RWPE2 (cell line): ENCODE measurements at regions not wholly inside any gene's neighbourhood (a gene's known extent, or its start where the extent isn't known, plus 50 kb on each side); places are given as distances from the start of the nearest gene placed in this dataset.
"Not testable (repeated sequence)": the region's sequence is repeated elsewhere in the genome, so short reads cannot be mapped to it uniquely, and the experiment has no call there.

Experiments used
- ATAC-seq: fragments of 200-7000 bp; cut with Tn5 transposase; 3 replicates; pipeline ENCODE4 v1.9.1; 2021; ENCODE audit warnings: low read depth
- DNase-seq: peaks from one replicate; pipeline ENCODE4 v3.0.0-alpha.2; 2020; ENCODE audit warnings: low spot score
- H3K27ac ChIP-seq: fragments of 450-650 bp; 2 replicates; pipeline ENCODE4 v1.5.1; 2017; ENCODE audit warnings: mild to moderate bottlenecking; ENCODE audit not compliant: poor library complexity, severe bottlenecking
- H3K27me3 ChIP-seq: fragments of 250-450 bp; sonication (Bioruptor Pico); 2 replicates; pipeline ENCODE4 v1.5.1; 2021; ENCODE audit warnings: mild to moderate bottlenecking, moderate library complexity; ENCODE audit not compliant: insufficient read depth, poor library complexity, severe bottlenecking
- H3K36me3 ChIP-seq: fragments of 250-450 bp; sonication (Bioruptor Pico); 2 replicates; pipeline ENCODE4 v1.5.1; 2020; ENCODE audit warnings: low read depth, mild to moderate bottlenecking, moderate library complexity
- H3K4me1 ChIP-seq: fragments of 250-450 bp; sonication (Bioruptor Pico); 2 replicates; pipeline ENCODE4 v1.5.1; 2021; ENCODE audit warnings: mild to moderate bottlenecking, moderate library complexity; ENCODE audit not compliant: insufficient read depth, poor library complexity, severe bottlenecking
- H3K4me3 ChIP-seq: fragments of 250-450 bp; sonication (Bioruptor Pico); 2 replicates; pipeline ENCODE4 v1.5.1; 2021; ENCODE audit warnings: mild to moderate bottlenecking, moderate library complexity; ENCODE audit not compliant: severe bottlenecking
- H3K9me3 ChIP-seq: fragments of 250-450 bp; sonication (Bioruptor Pico); 2 replicates; pipeline ENCODE4 v1.5.1; 2021; ENCODE audit warnings: mild to moderate bottlenecking, moderate library complexity; ENCODE audit not compliant: severe bottlenecking
- TF ChIP-seq, protein P1 (sequence below): fragments of 450-650 bp; IDR thresholded peaks from one replicate; pipeline ENCODE4 v1.5.1; 2017; ENCODE audit warnings: mild to moderate bottlenecking, moderate library complexity; ENCODE audit not compliant: poor library complexity, severe bottlenecking

DNA sequence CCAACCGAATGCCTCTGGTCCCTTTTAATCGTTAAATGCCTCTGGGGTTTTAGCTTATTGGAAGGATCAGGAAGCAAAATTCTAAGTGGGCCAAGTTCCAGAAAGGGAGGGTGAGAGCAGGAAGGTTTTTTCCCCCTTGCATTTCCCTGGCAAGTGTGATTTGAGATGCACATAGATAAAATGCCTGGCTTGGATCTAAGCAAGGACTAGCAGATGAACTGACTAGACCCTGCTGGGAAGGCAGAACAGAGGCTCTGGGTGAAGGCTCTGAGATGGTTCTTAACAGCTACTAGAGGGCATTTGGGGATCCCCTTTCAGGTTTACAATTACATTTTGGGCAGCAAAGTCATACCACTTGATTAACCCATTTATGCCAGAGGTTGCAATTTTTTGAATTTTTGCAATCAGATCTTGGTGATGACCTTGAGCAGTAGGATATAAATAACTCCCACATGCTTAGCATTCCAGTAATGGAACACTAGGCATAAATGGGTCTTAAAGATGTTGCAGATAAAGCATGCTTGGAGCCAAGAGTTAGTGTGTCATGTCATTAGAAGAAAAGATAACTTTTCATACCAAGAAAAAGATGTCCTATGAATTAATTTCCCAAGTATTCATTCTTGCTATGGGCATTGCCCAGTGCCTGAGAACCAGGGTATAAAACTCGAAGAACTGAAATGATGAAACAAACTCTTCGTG is 205.9 kb downstream of the SEC23IP start:
- TF ChIP-seq, protein P1, sequence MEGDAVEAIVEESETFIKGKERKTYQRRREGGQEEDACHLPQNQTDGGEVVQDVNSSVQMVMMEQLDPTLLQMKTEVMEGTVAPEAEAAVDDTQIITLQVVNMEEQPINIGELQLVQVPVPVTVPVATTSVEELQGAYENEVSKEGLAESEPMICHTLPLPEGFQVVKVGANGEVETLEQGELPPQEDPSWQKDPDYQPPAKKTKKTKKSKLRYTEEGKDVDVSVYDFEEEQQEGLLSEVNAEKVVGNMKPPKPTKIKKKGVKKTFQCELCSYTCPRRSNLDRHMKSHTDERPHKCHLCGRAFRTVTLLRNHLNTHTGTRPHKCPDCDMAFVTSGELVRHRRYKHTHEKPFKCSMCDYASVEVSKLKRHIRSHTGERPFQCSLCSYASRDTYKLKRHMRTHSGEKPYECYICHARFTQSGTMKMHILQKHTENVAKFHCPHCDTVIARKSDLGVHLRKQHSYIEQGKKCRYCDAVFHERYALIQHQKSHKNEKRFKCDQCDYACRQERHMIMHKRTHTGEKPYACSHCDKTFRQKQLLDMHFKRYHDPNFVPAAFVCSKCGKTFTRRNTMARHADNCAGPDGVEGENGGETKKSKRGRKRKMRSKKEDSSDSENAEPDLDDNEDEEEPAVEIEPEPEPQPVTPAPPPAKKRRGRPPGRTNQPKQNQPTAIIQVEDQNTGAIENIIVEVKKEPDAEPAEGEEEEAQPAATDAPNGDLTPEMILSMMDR: no peak
- DNase-seq: no peak
- no peak overlapping the region for H3K4me3 ChIP-seq
- no peaks in the 10 kb centered on the region for H3K9me3 ChIP-seq
- H3K36me3 ChIP-seq: no peaks in the 10 kb centered on the region
- peaks cover 6% of the 10 kb centered on the region for H3K27me3 ChIP-seq
- no peak for ATAC-seq
- no peak overlapping the region for H3K27ac ChIP-seq
- no peaks in the 10 kb centered on the region for H3K4me1 ChIP-seq

DNA sequence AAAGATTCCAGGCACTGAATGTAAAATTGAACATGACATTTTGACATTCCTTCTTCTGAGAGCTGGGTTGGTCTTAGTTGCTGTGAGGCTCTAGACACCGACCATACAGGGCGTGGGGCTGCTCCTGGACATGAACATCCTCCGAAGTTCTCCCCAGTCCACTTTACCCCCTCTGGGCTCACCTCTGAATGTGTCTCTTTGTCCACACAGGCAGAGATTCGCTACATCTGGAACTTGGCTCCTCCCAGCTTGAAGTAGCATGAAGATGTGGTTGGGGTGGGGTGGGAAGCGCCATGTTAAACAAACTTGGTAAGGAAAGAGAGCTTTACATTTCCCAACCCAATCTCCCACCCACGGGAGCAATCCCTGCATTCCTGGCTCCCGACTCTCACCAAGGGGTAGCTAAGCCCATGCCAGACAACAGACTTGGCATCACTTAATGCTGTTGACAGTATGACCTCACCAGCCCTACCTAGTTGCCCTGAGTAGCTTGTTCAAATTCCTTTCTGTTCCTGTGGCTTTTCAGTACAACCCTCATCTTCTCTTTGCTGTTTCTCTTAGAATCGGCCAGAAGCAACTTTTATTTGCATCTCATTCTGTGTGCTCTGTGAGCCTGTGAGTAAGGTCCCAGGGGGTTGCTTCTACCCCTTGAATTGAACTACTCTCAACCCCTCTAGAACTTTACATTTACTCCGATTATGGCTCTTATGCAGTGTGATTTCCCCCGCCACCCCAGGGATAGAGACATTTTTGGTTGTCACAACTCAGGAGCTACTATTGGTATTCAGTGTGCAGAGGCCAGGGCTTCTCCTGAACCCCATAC is 211.4 kb downstream of the SEC23IP start:
- no peak overlapping the region for H3K4me3 ChIP-seq
- ATAC-seq (no peak), DNase-seq (no peak)
- no peaks in the 10 kb centered on the region for H3K36me3 ChIP-seq
- H3K27me3 ChIP-seq: peaks cover 12% of the 10 kb centered on the region
- no peaks in the 10 kb centered on the region for H3K4me1 ChIP-seq
- TF ChIP-seq, protein P1: no peak
- no peak overlapping the region for H3K27ac ChIP-seq
- H3K9me3 ChIP-seq: no peaks in the 10 kb centered on the region

DNA sequence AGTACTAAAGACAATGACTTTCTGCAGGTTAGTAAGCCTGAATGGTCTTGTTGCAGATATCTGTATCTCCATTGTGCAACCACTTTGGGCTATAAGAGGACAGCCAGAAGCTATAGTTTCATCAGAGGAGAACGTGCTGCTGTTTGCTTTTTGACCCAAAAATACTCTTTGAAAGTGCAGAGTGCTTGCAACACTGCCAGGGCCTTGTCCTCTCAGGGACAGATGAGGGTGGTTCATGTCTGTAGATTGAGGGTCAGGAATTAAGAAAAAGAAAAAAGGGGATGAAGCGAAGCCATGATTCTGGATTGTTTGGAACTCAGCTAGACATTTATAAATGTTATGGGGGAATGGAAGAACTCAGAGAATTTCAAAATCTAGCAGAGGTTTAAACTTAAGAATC is 212.5 kb downstream of the SEC23IP start:
- no peaks in the 10 kb centered on the region for H3K36me3 ChIP-seq
- peaks cover 9% of the 10 kb centered on the region for H3K27me3 ChIP-seq
- DNase-seq (no peak), ATAC-seq (no peak)
- H3K9me3 ChIP-seq: no peaks in the 10 kb centered on the region
- TF ChIP-seq, protein P1: no peak
- H3K4me1 ChIP-seq: no peaks in the 10 kb centered on the region
- H3K27ac ChIP-seq: no peak overlapping the region
- no peak overlapping the region for H3K4me3 ChIP-seq

DNA sequence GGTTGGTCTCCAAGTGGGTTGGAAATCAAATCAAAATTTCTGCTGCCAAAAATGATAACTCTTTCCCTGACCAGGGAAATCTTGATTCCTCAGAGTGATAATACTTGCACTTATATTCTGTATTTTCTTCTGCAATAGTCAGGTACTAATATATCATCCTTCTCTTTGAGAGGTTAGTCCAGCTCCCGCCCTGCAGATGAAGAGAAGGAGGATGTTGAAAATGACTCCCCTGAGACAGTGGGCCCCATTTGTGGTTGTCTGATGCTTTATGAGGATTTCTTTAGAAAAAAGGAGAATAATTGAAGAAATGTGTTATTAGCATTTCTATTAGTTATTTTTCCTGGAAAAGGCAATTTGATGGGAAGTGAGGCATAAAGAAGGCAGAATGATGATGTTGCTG is 213.0 kb downstream of the SEC23IP start:
- peaks cover 9% of the 10 kb centered on the region for H3K27me3 ChIP-seq
- H3K4me3 ChIP-seq: no peak overlapping the region
- no peaks in the 10 kb centered on the region for H3K36me3 ChIP-seq
- no peak for ATAC-seq
- no peak overlapping the region for H3K27ac ChIP-seq
- DNase-seq: no peak
- no peaks in the 10 kb centered on the region for H3K9me3 ChIP-seq
- TF ChIP-seq, protein P1: no peak
- no peaks in the 10 kb centered on the region for H3K4me1 ChIP-seq

DNA sequence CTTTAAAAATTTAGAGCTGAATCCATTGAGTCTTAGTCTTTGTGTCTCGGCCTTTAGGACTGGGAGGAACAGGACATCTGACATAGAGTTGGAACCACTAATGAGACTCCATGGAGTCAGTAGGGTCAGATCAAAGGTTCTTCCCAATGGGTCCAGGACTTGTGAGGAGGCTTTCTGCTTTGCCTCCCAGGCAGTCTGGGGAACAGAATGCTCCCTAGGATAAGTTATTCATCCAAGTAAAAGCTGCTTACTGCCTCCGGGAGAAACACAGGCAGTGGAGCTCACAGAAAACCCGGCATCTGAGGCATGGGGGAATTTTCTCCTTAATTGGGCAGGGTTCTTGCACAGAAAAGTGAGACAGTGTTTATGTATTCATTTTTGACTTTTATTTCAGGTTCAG is 216.4 kb downstream of the SEC23IP start:
- Histone ChIP-seq H3K27ac (no peak overlapping the region), H3K27me3 (peaks cover 10% of the 10 kb centered on the region), H3K9me3 (no peaks in the 10 kb centered on the region), H3K4me3 (no peak overlapping the region), H3K4me1 (no peaks in the 10 kb centered on the region), H3K36me3 (no peaks in the 10 kb centered on the region)
- ATAC-seq: no peak
- TF ChIP-seq, protein P1: no peak
- DNase-seq: no peak

DNA sequence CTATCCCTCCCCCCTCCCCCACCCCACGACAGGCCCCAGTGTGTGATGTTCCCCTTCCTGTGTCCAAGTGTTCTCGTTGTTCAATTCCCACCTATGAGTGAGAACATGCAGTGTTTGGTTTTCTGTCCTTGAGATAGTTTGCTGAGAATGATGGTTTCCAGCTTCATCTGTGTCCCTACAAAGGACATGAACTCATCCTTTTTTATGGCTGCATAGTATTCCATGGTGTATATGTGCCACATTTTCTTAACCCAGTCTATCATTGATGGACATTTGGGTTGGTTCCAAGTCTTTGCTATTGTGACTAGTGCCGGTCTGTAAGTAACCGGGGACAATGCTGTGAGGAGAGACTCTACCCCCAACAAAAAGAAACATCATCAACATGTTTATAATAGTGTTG is 217.2 kb downstream of the SEC23IP start:
- not testable (repeated sequence) for H3K4me3 ChIP-seq, H3K9me3 ChIP-seq, ATAC-seq, H3K27ac ChIP-seq, H3K36me3 ChIP-seq, H3K4me1 ChIP-seq, DNase-seq
- peaks cover 11% of the 10 kb centered on the region for H3K27me3 ChIP-seq
